ENCODE measurements at regions not wholly inside any gene's neighbourhood (a gene's known extent, or its start where the extent isn't known, plus 50 kb on each side); places are given as distances from the start of the nearest gene placed in this dataset.

GRCh38 chr13:52931539-52932431 lies 83.3 kb upstream of the PCDH8 start:
- no peak overlapping the region for H3K4me3 ChIP-seq (ENCODE audit: low read length)
- TF ChIP-seq CTCF (conservative IDR thresholded peaks at IDR 0.05; ENCODE audit: low read length) = no peak
- no peak for DNase-seq (ENCODE audit: low read depth)

DNA sequence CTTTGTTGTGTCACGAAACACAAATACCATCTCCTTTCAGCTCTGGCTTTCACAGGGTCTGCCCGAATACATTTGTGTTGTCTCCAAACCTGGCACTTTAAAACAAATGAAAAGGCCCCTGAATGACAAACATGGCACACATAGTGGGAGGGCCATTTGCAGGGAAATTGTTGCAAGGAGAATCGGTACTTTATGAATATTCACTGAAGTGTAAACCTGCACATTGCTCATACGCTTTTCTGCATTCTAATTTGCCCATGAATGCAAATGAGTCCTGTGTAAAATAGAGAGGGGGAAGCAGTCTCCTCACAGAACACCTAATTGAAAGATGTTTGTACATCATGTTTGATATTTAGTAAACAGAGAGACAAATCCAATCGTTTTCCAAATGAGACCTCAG lies 82.7 kb upstream of the PCDH8 start:
- no peak for TF ChIP-seq CTCF (conservative IDR thresholded peaks at IDR 0.05; ENCODE audit: low read length)
- H3K4me3 ChIP-seq (ENCODE audit: low read length) = no peak overlapping the region
- DNase-seq (ENCODE audit: low read depth) = no peak

- TF ChIP-seq CTCF (conservative IDR thresholded peaks at IDR 0.05; ENCODE audit: low read length) = no peak
- DNase-seq (ENCODE audit: low read depth) = no peak
- no peak overlapping the region for H3K4me3 ChIP-seq (ENCODE audit: low read length)
Measured at GRCh38 chr13:52929846-52930245, 81.4 kb upstream of the PCDH8 start.

- TF ChIP-seq CTCF (conservative IDR thresholded peaks at IDR 0.05; ENCODE audit: low read length) = no peak
- DNase-seq (ENCODE audit: low read depth) = no peak
- H3K4me3 ChIP-seq (ENCODE audit: low read length) = no peak overlapping the region
Measured at GRCh38 chr13:52926971-52927370, 78.5 kb upstream of the PCDH8 start.

- peak; percentile 5 for DNase-seq (ENCODE audit: low read depth)
- no peak for TF ChIP-seq CTCF (conservative IDR thresholded peaks at IDR 0.05; ENCODE audit: low read length)
- no peak overlapping the region for H3K4me3 ChIP-seq (ENCODE audit: low read length)
Measured at GRCh38 chr13:52925775-52926285, 77.4 kb upstream of the PCDH8 start.

- no peak for DNase-seq (ENCODE audit: low read depth)
- H3K4me3 ChIP-seq (ENCODE audit: low read length) = no peak overlapping the region
- no peak for TF ChIP-seq CTCF (conservative IDR thresholded peaks at IDR 0.05; ENCODE audit: low read length)
Measured at GRCh38 chr13:52925251-52925650, 76.8 kb upstream of the PCDH8 start.

Measured in AG10803 (cell line).